Osteoblast (primary cell): ENCODE measurements at regions not wholly inside any gene's neighbourhood (a gene's known extent, or its start where the extent isn't known, plus 50 kb on each side); places are given as distances from the start of the nearest gene placed in this dataset.

Experiments
- DNase-seq: peaks from one replicate; pipeline ENCODE4 v3.0.0; 2011; ENCODE audit warnings: low spot score, mixed read lengths; ENCODE audit not compliant: insufficient read length; ENCODE audit errors: missing footprints
- H2AFZ ChIP-seq: 2 replicates; pipeline ENCODE4 v1.6.0; 2011; ENCODE audit warnings: mild to moderate bottlenecking, low read length
- H3K27ac ChIP-seq: 2 replicates; pipeline ENCODE4 v1.5.1; 2011; ENCODE audit warnings: mild to moderate bottlenecking, low read depth, low read length, moderate library complexity
- H3K27me3 ChIP-seq: 2 replicates; pipeline ENCODE4 v1.6.0; 2012; ENCODE audit warnings: mild to moderate bottlenecking, control low read depth, inconsistent platforms, low read length, moderate library complexity; ENCODE audit not compliant: insufficient read depth
- H3K36me3 ChIP-seq: 2 replicates; pipeline ENCODE4 v1.5.1; 2011; ENCODE audit warnings: mild to moderate bottlenecking, low read length, control low read depth, moderate library complexity; ENCODE audit not compliant: insufficient read depth
- H3K4me1 ChIP-seq: 2 replicates; pipeline ENCODE4 v1.5.1; 2011; ENCODE audit warnings: mild to moderate bottlenecking, low read length, control low read depth, moderate library complexity; ENCODE audit not compliant: insufficient read depth
- H3K4me2 ChIP-seq: 2 replicates; pipeline ENCODE4 v1.6.0; 2011; ENCODE audit warnings: mild to moderate bottlenecking, low read length; ENCODE audit not compliant: insufficient read depth
- H3K4me3 ChIP-seq: fragments of 200-600 bp; sonication (generic); 3 replicates; pipeline ENCODE4 v1.5.1; 2012; ENCODE audit warnings: mild to moderate bottlenecking, low read length, inconsistent platforms; ENCODE audit not compliant: insufficient read depth
- H3K79me2 ChIP-seq: 2 replicates; pipeline ENCODE4 v1.6.0; 2012; ENCODE audit warnings: mild to moderate bottlenecking, low read length, control low read depth, inconsistent platforms; ENCODE audit not compliant: insufficient read depth
- H3K9me3 ChIP-seq: 2 replicates; pipeline ENCODE4 v1.5.1; 2011; ENCODE audit warnings: low read depth, low read length, control low read depth
- H4K20me1 ChIP-seq: 2 replicates; pipeline ENCODE4 v1.6.0; 2012; ENCODE audit warnings: mild to moderate bottlenecking, low read length, control low read depth; ENCODE audit not compliant: insufficient read depth
- TF ChIP-seq, protein P1 (sequence below): IDR thresholded peaks from 2 replicates; pipeline ENCODE4 v1.5.1; 2011; ENCODE audit warnings: mild to moderate bottlenecking, low read depth, low read length, moderate library complexity; ENCODE audit errors: extremely low read depth

DNA sequence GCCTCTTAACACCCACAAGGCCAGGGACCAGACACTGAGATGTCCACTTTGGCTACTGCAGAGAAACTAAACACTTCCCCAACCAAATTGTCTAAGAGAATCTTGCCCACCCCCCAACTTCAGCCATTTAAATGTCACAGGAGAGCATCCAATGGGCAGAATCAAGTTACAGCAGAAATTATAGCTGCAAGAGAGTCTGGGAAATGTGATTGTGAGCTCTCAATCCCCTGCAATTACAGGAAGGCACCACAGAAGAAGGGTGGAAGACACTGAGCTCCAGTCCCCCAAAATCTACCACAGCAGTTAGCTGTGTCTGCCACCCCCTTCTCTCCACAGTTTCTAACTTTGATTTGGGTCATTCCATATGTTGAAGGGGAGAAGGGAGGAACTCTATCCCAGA, 103.5 kb upstream of the ATL2 start:
- H3K27me3 ChIP-seq: peaks cover 6% of the 10 kb centered on the region
- no peaks in the 10 kb centered on the region for H4K20me1 ChIP-seq
- no peak overlapping the region for H3K27ac ChIP-seq
- H3K36me3 ChIP-seq: no peaks in the 10 kb centered on the region
- DNase-seq: no peak
- H3K4me3 ChIP-seq: no peak overlapping the region
- TF ChIP-seq, protein P1, sequence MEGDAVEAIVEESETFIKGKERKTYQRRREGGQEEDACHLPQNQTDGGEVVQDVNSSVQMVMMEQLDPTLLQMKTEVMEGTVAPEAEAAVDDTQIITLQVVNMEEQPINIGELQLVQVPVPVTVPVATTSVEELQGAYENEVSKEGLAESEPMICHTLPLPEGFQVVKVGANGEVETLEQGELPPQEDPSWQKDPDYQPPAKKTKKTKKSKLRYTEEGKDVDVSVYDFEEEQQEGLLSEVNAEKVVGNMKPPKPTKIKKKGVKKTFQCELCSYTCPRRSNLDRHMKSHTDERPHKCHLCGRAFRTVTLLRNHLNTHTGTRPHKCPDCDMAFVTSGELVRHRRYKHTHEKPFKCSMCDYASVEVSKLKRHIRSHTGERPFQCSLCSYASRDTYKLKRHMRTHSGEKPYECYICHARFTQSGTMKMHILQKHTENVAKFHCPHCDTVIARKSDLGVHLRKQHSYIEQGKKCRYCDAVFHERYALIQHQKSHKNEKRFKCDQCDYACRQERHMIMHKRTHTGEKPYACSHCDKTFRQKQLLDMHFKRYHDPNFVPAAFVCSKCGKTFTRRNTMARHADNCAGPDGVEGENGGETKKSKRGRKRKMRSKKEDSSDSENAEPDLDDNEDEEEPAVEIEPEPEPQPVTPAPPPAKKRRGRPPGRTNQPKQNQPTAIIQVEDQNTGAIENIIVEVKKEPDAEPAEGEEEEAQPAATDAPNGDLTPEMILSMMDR: no peak
- H3K4me2 ChIP-seq: no peak overlapping the region
- H3K4me1 ChIP-seq: no peaks in the 10 kb centered on the region
- no peak overlapping the region for H2AFZ ChIP-seq
- peaks cover 7% of the 10 kb centered on the region for H3K9me3 ChIP-seq
- no peaks in the 10 kb centered on the region for H3K79me2 ChIP-seq

DNA sequence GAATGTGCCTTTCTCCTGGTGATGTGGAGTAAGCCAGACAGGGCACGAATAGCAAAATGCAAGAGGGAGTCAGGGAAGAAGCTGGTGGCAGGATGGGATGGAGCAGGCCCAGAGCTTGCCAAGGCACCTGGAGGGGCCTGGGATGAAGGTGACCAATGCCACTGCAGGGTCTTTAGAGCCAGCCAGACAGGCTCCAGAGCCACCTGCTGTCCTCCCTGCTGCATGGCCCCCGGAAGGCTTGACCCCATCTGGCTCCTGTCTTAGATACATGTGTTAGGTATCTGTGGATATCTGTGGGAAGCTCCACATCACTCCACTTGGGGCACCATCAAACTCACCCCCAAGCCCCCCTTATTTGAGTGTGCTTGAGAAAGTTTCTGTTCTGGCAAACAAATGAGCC, 99.9 kb upstream of the ATL2 start:
- Histone ChIP-seq H3K9me3 (peaks cover 7% of the 10 kb centered on the region), H3K79me2 (no peaks in the 10 kb centered on the region), H3K27me3 (peaks cover 26% of the 10 kb centered on the region), H4K20me1 (no peaks in the 10 kb centered on the region), H3K36me3 (no peaks in the 10 kb centered on the region), H2AFZ (no peak overlapping the region), H3K4me2 (no peak overlapping the region), H3K4me1 (no peaks in the 10 kb centered on the region), H3K27ac (no peak overlapping the region), H3K4me3 (no peak overlapping the region)
- TF ChIP-seq, protein P1: no peak
- no peak for DNase-seq

GRCh38 chr2:38475567-38475881, 98.5 kb upstream of the ATL2 start:
- Histone ChIP-seq H4K20me1 (no peaks in the 10 kb centered on the region), H3K27me3 (peaks cover 39% of the 10 kb centered on the region), H3K9me3 (peaks cover 5% of the 10 kb centered on the region), H3K4me2 (no peak overlapping the region), H2AFZ (no peak overlapping the region), H3K4me3 (no peak overlapping the region), H3K27ac (no peak overlapping the region), H3K4me1 (no peaks in the 10 kb centered on the region), H3K79me2 (no peaks in the 10 kb centered on the region), H3K36me3 (no peaks in the 10 kb centered on the region)
- TF ChIP-seq, protein P1: no peak
- DNase-seq: no peak

- no peaks in the 10 kb centered on the region for H3K4me1 ChIP-seq
- TF ChIP-seq, protein P1: no peak
- no peak for DNase-seq
- no peaks in the 10 kb centered on the region for H3K9me3 ChIP-seq
- H4K20me1 ChIP-seq: no peaks in the 10 kb centered on the region
- peaks cover 45% of the 10 kb centered on the region for H3K27me3 ChIP-seq
- H3K36me3 ChIP-seq: no peaks in the 10 kb centered on the region
- no peaks in the 10 kb centered on the region for H3K79me2 ChIP-seq
- no peak overlapping the region for H3K4me3 ChIP-seq
- H3K27ac ChIP-seq: no peak overlapping the region
- H2AFZ ChIP-seq: no peak overlapping the region
- no peak overlapping the region for H3K4me2 ChIP-seq
These were observed 97.9 kb upstream of the ATL2 start for GRCh38 chr2:38474715-38475566.
